ENCODE measurements at regions not wholly inside any gene's neighbourhood (a gene's known extent, or its start where the extent isn't known, plus 50 kb on each side); places are given as distances from the start of the nearest gene placed in this dataset.

- RAD21 ChIA-PET (ENCODE audit: low non-redundant PET in 1 of 2, low total read pairs in 2 of 2, uncharacterized antibody in 2 of 2, unreplicated experiment in 2 of 2) = no interaction called here
Observed at GRCh38 chr6:23533944-23534343, 592.1 kb upstream of the NRSN1 start.

More at GRCh38 chr6:23533944-23534343, 592.1 kb upstream of the NRSN1 start:
- Histone ChIP-seq H3K9me3 (ENCODE audit: control insufficient read depth in 1 of 2, insufficient read depth in 1 of 2, low read depth in 1 of 2, low read length in 2 of 2) (peaks cover 0 to 13% of the 10 kb centered on the region in 2 experiments; a peak in 1 of 4 replicates), H3K79me2 (ENCODE audit: insufficient read depth, low read length) (no peaks in the 10 kb centered on the region), H3K4me1 (ENCODE audit: control insufficient read depth in 1 of 2, insufficient read depth in 2 of 2, low read length in 2 of 2) (no peaks in the 10 kb centered on the region), H3K9me2 (ENCODE audit: insufficient read depth) (no peaks in the 10 kb centered on the region), H3K4me3 (replicated peaks in 1 of 2; ENCODE audit: low read depth in 1 of 2, low read length in 2 of 2) (no peak overlapping the region), H3K36me3 (ENCODE audit: control insufficient read depth in 1 of 2, insufficient read depth in 2 of 2, low read length in 2 of 2) (no peaks in the 10 kb centered on the region), H3K4me2 (ENCODE audit: low read length) (no peak overlapping the region), H3K27ac (ENCODE audit: low read depth, low read length) (no peak overlapping the region), H3K27me3 (ENCODE audit: insufficient read depth, low read length) (no peaks in the 10 kb centered on the region), H3K9ac (ENCODE audit: low read length) (no peak overlapping the region), H4K20me1 (ENCODE audit: insufficient read depth) (no peaks in the 10 kb centered on the region), H2AFZ (ENCODE audit: low read depth, low read length, poor library complexity, severe bottlenecking) (no peak overlapping the region)
- intact Hi-C loops (cut with micrococcal nuclease) = no loop called here
- ChIA-PET CTCF (no interaction called here), POLR2A (no interaction called here)
- no peak for DNase-seq (ENCODE audit: low read depth, low spot score)
- TF ChIP-seq, protein P1, sequence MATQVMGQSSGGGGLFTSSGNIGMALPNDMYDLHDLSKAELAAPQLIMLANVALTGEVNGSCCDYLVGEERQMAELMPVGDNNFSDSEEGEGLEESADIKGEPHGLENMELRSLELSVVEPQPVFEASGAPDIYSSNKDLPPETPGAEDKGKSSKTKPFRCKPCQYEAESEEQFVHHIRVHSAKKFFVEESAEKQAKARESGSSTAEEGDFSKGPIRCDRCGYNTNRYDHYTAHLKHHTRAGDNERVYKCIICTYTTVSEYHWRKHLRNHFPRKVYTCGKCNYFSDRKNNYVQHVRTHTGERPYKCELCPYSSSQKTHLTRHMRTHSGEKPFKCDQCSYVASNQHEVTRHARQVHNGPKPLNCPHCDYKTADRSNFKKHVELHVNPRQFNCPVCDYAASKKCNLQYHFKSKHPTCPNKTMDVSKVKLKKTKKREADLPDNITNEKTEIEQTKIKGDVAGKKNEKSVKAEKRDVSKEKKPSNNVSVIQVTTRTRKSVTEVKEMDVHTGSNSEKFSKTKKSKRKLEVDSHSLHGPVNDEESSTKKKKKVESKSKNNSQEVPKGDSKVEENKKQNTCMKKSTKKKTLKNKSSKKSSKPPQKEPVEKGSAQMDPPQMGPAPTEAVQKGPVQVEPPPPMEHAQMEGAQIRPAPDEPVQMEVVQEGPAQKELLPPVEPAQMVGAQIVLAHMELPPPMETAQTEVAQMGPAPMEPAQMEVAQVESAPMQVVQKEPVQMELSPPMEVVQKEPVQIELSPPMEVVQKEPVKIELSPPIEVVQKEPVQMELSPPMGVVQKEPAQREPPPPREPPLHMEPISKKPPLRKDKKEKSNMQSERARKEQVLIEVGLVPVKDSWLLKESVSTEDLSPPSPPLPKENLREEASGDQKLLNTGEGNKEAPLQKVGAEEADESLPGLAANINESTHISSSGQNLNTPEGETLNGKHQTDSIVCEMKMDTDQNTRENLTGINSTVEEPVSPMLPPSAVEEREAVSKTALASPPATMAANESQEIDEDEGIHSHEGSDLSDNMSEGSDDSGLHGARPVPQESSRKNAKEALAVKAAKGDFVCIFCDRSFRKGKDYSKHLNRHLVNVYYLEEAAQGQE (IDR thresholded peaks at IDR 0.05; ENCODE audit: low read depth) = no peak
- TF ChIP-seq, protein P2, sequence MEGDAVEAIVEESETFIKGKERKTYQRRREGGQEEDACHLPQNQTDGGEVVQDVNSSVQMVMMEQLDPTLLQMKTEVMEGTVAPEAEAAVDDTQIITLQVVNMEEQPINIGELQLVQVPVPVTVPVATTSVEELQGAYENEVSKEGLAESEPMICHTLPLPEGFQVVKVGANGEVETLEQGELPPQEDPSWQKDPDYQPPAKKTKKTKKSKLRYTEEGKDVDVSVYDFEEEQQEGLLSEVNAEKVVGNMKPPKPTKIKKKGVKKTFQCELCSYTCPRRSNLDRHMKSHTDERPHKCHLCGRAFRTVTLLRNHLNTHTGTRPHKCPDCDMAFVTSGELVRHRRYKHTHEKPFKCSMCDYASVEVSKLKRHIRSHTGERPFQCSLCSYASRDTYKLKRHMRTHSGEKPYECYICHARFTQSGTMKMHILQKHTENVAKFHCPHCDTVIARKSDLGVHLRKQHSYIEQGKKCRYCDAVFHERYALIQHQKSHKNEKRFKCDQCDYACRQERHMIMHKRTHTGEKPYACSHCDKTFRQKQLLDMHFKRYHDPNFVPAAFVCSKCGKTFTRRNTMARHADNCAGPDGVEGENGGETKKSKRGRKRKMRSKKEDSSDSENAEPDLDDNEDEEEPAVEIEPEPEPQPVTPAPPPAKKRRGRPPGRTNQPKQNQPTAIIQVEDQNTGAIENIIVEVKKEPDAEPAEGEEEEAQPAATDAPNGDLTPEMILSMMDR (IDR thresholded peaks at IDR 0.05 in 2 of 3, conservative IDR thresholded peaks at IDR 0.05 in 1 of 3; ENCODE audit: borderline replicate concordance in 1 of 3, insufficient read depth in 1 of 3, low read depth in 2 of 3, low read length in 2 of 3) = no peak
- no peak for TF ChIP-seq ZBTB33 (IDR thresholded peaks at IDR 0.05; ENCODE audit: extremely low read depth, insufficient replicate concordance, low read length)
- no TSS peak for BruUV-seq (replicated peaks)
- ATAC-seq = no peak
